Endothelial cell of umbilical vein (primary cell): ENCODE measurements at regions not wholly inside any gene's neighbourhood (a gene's known extent, or its start where the extent isn't known, plus 50 kb on each side); places are given as distances from the start of the nearest gene placed in this dataset.

Source experiments
- BruUV-seq: library from RNA; stranded (reverse); fragments of 400-500 nt; replicated peaks from 2 replicates; lab custom pipeline; 2021; lab: Mats Ljungman, UMichigan
- CTCF ChIA-PET: fragments of 300-600, 350-600 bp; sonication (Branson Sonifier 250); formaldehyde crosslinking; loops from one replicate; lab custom pipeline; 2021; ENCODE audit warnings: antibody characterized with exemption, inconsistent platforms; lab: Charles Lee
- POLR2A ChIA-PET: fragments of 300-600, 350-600 bp; sonication (Branson Sonifier 250); formaldehyde crosslinking; loops from one replicate; lab custom pipeline; 2021; ENCODE audit warnings: antibody characterized with exemption, inconsistent platforms; lab: Charles Lee
- DNase-seq: peaks from one replicate; pipeline ENCODE4 v3.0.0-alpha.2; 2011; ENCODE audit warnings: low read depth, low spot score
- FAIRE-seq: peaks from 2 replicates; lab custom pipeline; 2011; peaks lifted over from hg19 to GRCh38; lab: Jason Lieb, UNC
- H2AFZ ChIP-seq: 2 replicates; pipeline ENCODE4 v1.6.0; 2012; ENCODE audit warnings: low read depth, low read length, control low read depth, inconsistent platforms
- H3K27ac ChIP-seq: 2 replicates; pipeline ENCODE4 v1.5.1; 2011; ENCODE audit warnings: low read depth, mild to moderate bottlenecking, control low read depth, low read length, moderate library complexity; ENCODE audit not compliant: insufficient read depth
- H3K27me3 ChIP-seq, 2 experiments: 2 replicates each; pipeline versions ENCODE4 v1.6.0 to v1.6.1; 2011; ENCODE audit warnings: low read length in 2 of 2, mixed read lengths in 1 of 2; ENCODE audit not compliant: control insufficient read depth in 2 of 2, insufficient read depth in 2 of 2
- H3K36me3 ChIP-seq, 2 experiments: 2 replicates in 1 of 2; 3 replicates in 1 of 2; pipeline ENCODE4 v1.5.1; 2011; ENCODE audit warnings: low read length in 2 of 2, mild to moderate bottlenecking in 1 of 2, moderate library complexity in 1 of 2; ENCODE audit not compliant: control insufficient read depth in 2 of 2, insufficient read depth in 2 of 2; ENCODE audit errors: extremely low read depth in 1 of 2
- H3K4me1 ChIP-seq: 3 replicates; pipeline ENCODE4 v1.5.1; 2011; ENCODE audit warnings: mild to moderate bottlenecking, low read length; ENCODE audit not compliant: control insufficient read depth, insufficient read depth; ENCODE audit errors: extremely low read depth
- H3K4me2 ChIP-seq: 2 replicates; pipeline ENCODE4 v1.6.1; 2011; ENCODE audit warnings: low read length, control low read depth, mixed read lengths; ENCODE audit not compliant: insufficient read depth
- H3K4me3 ChIP-seq, 3 experiments: fragments of 200-600 bp in 1 of 3; sonication (generic), shearing (Covaris generic) in 1 of 3; replicated peaks in 1 of 3; 2 replicates each; pipeline ENCODE4 v1.5.1; 2011 to 2016; ENCODE audit warnings: control low read depth in 3 of 3, low read length in 3 of 3, mild to moderate bottlenecking in 2 of 3, inconsistent platforms in 1 of 3, low read depth in 1 of 3, moderate library complexity in 1 of 3; ENCODE audit not compliant: insufficient read depth in 1 of 3
- H3K79me2 ChIP-seq: 2 replicates; pipeline ENCODE4 v1.6.0; 2012; ENCODE audit warnings: low read length, inconsistent platforms; ENCODE audit not compliant: control insufficient read depth, insufficient read depth
- H3K9ac ChIP-seq: replicated peaks from 2 replicates; pipeline ENCODE3; 2011; ENCODE audit warnings: low read length, control low read depth; ENCODE audit not compliant: insufficient read depth; ENCODE audit errors: extremely low read depth
- H3K9me1 ChIP-seq: replicated peaks from 3 replicates; pipeline ENCODE4 v1.6.0; 2011; ENCODE audit warnings: mild to moderate bottlenecking, low read length; ENCODE audit not compliant: control insufficient read depth, insufficient read depth; ENCODE audit errors: extremely low read depth
- H3K9me3 ChIP-seq: replicated peaks from 2 replicates; pipeline ENCODE4 v1.5.1; 2012; ENCODE audit warnings: low read length, inconsistent platforms; ENCODE audit not compliant: control insufficient read depth, insufficient read depth
- H4K20me1 ChIP-seq: replicated peaks from 2 replicates; pipeline ENCODE3; 2011; ENCODE audit warnings: mild to moderate bottlenecking, low read length; ENCODE audit not compliant: control insufficient read depth, insufficient read depth; ENCODE audit errors: extremely low read depth
- EZH2 ChIP-seq: IDR thresholded peaks from 2 replicates; pipeline ENCODE4 v1.6.1; 2012; ENCODE audit warnings: borderline replicate concordance, low read depth, mild to moderate bottlenecking, moderate library complexity, low read length, inconsistent platforms; ENCODE audit not compliant: severe bottlenecking
- FOS ChIP-seq: IDR thresholded peaks from 2 replicates; pipeline ENCODE4 v1.6.1; 2011; ENCODE audit warnings: mild to moderate bottlenecking, low read length, moderate library complexity, borderline replicate concordance; ENCODE audit not compliant: insufficient read depth
- GATA2 ChIP-seq: IDR thresholded peaks from 2 replicates; pipeline ENCODE4 v1.7.0; 2011; ENCODE audit warnings: low read depth, mild to moderate bottlenecking, moderate library complexity, mixed read lengths, low read length; ENCODE audit not compliant: insufficient read length, insufficient read depth
- JUN ChIP-seq: IDR thresholded peaks from 2 replicates; pipeline ENCODE4 v1.6.1; 2011; ENCODE audit warnings: borderline replicate concordance, low read depth; ENCODE audit not compliant: insufficient read length, insufficient read depth
- MAX ChIP-seq: IDR thresholded peaks from 2 replicates; pipeline ENCODE4 v1.6.1; 2011; ENCODE audit not compliant: insufficient read depth, insufficient read length
- MYC ChIP-seq: IDR thresholded peaks from one replicate; pipeline ENCODE4 v1.6.1; 2011; ENCODE audit warnings: mild to moderate bottlenecking, low read depth, low read length
- POLR2A ChIP-seq: IDR thresholded peaks from 2 replicates; pipeline ENCODE4 v1.6.1; 2012; ENCODE audit warnings: low read depth, mild to moderate bottlenecking, control low read depth, low read length
- POLR2AphosphoS5 ChIP-seq: IDR thresholded peaks from 2 replicates; pipeline ENCODE4 v1.6.1; 2012; ENCODE audit warnings: low read depth, mild to moderate bottlenecking, control low read depth, low read length, moderate library complexity; ENCODE audit not compliant: insufficient read depth
- dilution Hi-C: fragments of 300-500 bp; cut with MboI; formaldehyde crosslinking; loops from one replicate; pipeline ENCODE4 v1.15.0; 2019; ENCODE audit warnings: low sequenced_read_pairs; ENCODE audit not compliant: extremely low pct_ligation_motif_present
- intact Hi-C: fragments of 100-400 bp; cut with micrococcal nuclease; formaldehyde crosslinking; loops from one replicate; pipeline ENCODE4 v1.10.0; 2022
- TF ChIP-seq, protein P1 (sequence below), 2 donors: IDR thresholded peaks; 1 replicate in 1 of 2; 2 replicates in 1 of 2; pipeline ENCODE4 v1.5.1; 2011; ENCODE audit warnings: low read length in 2 of 2, mild to moderate bottlenecking in 2 of 2, moderate library complexity in 2 of 2, control low read depth in 1 of 2, inconsistent platforms in 1 of 2, low read depth in 1 of 2; ENCODE audit not compliant: insufficient read depth in 1 of 2; ENCODE audit errors: extremely low read depth in 1 of 2

DNA sequence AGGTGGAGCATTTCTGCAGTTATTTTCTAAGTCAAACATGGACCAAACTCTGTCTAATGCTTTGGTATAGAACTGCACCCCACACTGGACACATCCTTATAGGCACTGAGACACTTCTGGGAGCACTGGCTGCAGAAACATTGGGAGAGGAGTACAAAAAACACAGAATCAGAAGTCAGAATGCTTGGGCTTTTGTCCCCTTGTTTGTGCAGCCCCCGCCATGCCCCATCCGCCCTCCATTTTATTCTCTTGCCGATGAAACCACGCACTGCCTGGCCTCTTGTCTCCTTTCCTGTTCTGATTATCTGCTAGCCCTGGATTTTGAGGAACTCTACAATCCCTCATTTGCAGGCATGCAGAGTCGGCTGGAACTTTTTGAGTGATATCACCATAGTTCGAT, 1201.2 kb downstream of the TBC1D22A start:
- Histone ChIP-seq H3K4me3 (no peak overlapping the region), H3K4me1 (no peaks in the 10 kb centered on the region), H4K20me1 (no peaks in the 10 kb centered on the region), H3K9me1 (no peaks in the 10 kb centered on the region), H3K9me3 (peaks cover 9% of the 10 kb centered on the region), H3K27ac (no peak overlapping the region), H3K9ac (no peak overlapping the region), H3K4me2 (no peak overlapping the region), H3K27me3 (no peaks in the 10 kb centered on the region), H3K79me2 (no peaks in the 10 kb centered on the region), H3K36me3 (no peaks in the 10 kb centered on the region), H2AFZ (no peak overlapping the region)
- ChIA-PET CTCF (no interaction called here), POLR2A (no interaction called here)
- DNase-seq (no peak), FAIRE-seq (no peak)
- BruUV-seq = no TSS peak
- TF ChIP-seq GATA2 (no peak), MAX (no peak), JUN (no peak), EZH2 (no peak), POLR2A (no peak), MYC (no peak), POLR2AphosphoS5 (no peak), FOS (no peak)
- TF ChIP-seq, protein P1, sequence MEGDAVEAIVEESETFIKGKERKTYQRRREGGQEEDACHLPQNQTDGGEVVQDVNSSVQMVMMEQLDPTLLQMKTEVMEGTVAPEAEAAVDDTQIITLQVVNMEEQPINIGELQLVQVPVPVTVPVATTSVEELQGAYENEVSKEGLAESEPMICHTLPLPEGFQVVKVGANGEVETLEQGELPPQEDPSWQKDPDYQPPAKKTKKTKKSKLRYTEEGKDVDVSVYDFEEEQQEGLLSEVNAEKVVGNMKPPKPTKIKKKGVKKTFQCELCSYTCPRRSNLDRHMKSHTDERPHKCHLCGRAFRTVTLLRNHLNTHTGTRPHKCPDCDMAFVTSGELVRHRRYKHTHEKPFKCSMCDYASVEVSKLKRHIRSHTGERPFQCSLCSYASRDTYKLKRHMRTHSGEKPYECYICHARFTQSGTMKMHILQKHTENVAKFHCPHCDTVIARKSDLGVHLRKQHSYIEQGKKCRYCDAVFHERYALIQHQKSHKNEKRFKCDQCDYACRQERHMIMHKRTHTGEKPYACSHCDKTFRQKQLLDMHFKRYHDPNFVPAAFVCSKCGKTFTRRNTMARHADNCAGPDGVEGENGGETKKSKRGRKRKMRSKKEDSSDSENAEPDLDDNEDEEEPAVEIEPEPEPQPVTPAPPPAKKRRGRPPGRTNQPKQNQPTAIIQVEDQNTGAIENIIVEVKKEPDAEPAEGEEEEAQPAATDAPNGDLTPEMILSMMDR (IDR thresholded peaks at IDR 0.05; ENCODE audit: extremely low read depth in 1 of 2, insufficient read depth in 1 of 2, low read depth in 1 of 2, low read length in 2 of 2) = no peak
- intact Hi-C loops (no loop called here), dilution Hi-C loops (no loop called here)
